ENCODE measurements at regions not wholly inside any gene's neighbourhood (a gene's known extent, or its start where the extent isn't known, plus 50 kb on each side); places are given as distances from the start of the nearest gene placed in this dataset.
"Not testable (repeated sequence)": the region's sequence is repeated elsewhere in the genome, so short reads cannot be mapped to it uniquely, and the experiment has no call there.

GRCh38 chr4:112957764-112958163, 91.7 kb upstream of the ANK2 start:
- BruUV-seq (replicated peaks), result not testable (repeated sequence)

More at GRCh38 chr4:112957764-112958163, 91.7 kb upstream of the ANK2 start:
- H3K14ac ChIP-seq (replicated peaks; ENCODE audit: low read depth, low read length); H3K36me3 ChIP-seq (ENCODE audit: control insufficient read depth, insufficient read depth, low read length); CTCF ChIA-PET; H3K23ac ChIP-seq (ENCODE audit: low read depth, low read length); H4K20me1 ChIP-seq (ENCODE audit: insufficient read depth, low read length); H3K9me3 ChIP-seq (ENCODE audit: control insufficient read depth, insufficient read depth, low read length); H2BK15ac ChIP-seq (ENCODE audit: low read depth, low read length); H2BK120ac ChIP-seq (ENCODE audit: low read depth, low read length); in situ Hi-C loops (cut with MboI; ENCODE audit: low sequenced_read_pairs); H3K4ac ChIP-seq (ENCODE audit: low read depth, low read length); H3K27ac ChIP-seq (ENCODE audit: insufficient read depth, low read length); H2AK9ac ChIP-seq (replicated peaks; ENCODE audit: low read depth, low read length, poor library complexity); POLR2A ChIA-PET (ENCODE audit: unreplicated experiment); intact Hi-C loops (cut with micrococcal nuclease); H3K4me2 ChIP-seq (ENCODE audit: low read depth, low read length); H3K4me3 ChIP-seq (ENCODE audit: insufficient read depth, low read depth, low read length); H2AK5ac ChIP-seq (ENCODE audit: low read depth, low read length); H3K9ac ChIP-seq (ENCODE audit: low read depth, low read length); H2BK20ac ChIP-seq (ENCODE audit: low read depth, low read length); H3K56ac ChIP-seq (ENCODE audit: extremely low read depth, insufficient read depth, low read length); H3K18ac ChIP-seq (ENCODE audit: low read depth, low read length); DNase-seq; H2AFZ ChIP-seq (replicated peaks; ENCODE audit: low read length, poor library complexity); H3K9me1 ChIP-seq (ENCODE audit: insufficient read depth, low read length); H4K5ac ChIP-seq (ENCODE audit: low read depth, low read length); H2BK5ac ChIP-seq (ENCODE audit: low read depth, low read length, poor library complexity, severe bottlenecking); H4K8ac ChIP-seq (ENCODE audit: low read depth in 2 of 2, low read length in 2 of 2); H3K4me1 ChIP-seq (ENCODE audit: control insufficient read depth, insufficient read depth, low read length); H3K79me1 ChIP-seq (ENCODE audit: low read depth in 1 of 2, low read length in 2 of 2); H3K27me3 ChIP-seq (ENCODE audit: control insufficient read depth, insufficient read depth, low read length); H4K91ac ChIP-seq (ENCODE audit: insufficient read depth, low read depth, low read length); dilution Hi-C loops (cut with HindIII; ENCODE audit: low sequenced_read_pairs, unreplicated experiment); ATAC-seq (ENCODE audit: low read depth): not testable (repeated sequence)
- WGBS, 2 experiments (ENCODE audit: extremely low coverage in 2 of 2, insufficient read length in 1 of 2), result no CpG with 5 or more reads among the region's 31 CpGs

All from IMR-90 (cell line).